ENCODE measurements at regions not wholly inside any gene's neighbourhood (a gene's known extent, or its start where the extent isn't known, plus 50 kb on each side); places are given as distances from the start of the nearest gene placed in this dataset.

- DNase-seq: no peak
Observed at GRCh38 chr13:30026909-30027308, 176.5 kb upstream of the UBL3 start.

DNA sequence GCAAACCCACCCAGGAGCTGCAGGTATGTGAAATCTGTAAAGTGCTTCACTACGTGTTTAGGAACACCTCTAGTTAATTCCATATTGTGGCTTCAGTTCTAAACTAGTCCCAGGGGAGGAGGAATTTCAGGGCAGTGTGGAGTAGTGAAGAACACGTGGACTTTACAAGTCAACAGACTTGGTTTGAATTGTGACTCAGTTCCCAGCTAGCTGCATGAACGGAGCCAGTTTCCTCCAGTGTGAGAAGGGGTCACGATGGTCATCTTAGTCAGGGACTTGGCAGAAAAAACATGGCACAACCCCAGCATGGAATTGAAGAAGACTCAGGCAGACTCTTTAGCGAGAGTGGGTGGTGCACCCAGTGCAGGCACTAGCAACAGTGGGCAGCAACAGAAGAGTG lies 175.7 kb upstream of the UBL3 start:
- no peak for DNase-seq

GRCh38 chr13:30025351-30025750 lies 174.9 kb upstream of the UBL3 start:
- DNase-seq: no peak

DNA sequence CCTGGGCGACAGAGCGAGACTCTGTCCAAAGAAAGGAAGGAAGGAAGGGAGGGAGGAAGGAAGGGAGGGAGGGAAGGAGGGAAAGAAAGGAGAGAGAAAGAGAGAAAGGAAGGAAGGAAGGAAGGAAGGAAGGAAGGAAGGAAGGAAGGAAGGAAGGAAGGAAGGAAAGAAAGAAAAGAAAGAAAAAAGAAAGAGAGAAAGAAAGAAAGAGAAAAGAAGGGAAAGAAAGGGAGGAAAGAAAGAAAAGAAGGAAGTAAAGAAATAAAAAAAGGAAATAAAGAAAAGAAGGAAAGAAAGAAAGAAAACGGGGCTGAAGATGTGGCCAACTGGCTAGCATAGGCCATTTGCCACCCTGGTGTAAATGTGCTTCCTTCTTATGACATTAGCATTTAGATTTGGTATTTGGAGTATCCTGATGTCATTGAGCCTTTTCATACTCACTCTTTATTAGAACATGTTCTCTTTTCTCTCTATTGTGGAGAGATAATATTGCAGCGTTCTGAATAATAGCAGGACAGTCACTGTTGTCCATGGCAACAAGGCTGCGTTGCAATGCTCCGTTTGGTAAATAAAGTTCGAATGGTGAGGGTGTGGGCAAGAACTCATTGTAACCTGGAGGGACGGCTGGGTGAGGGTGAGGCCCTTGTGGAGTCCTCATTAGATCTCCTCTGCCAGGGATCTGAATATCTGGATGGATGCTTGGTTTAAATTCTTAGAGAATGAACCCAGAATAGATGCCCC lies 173.9 kb upstream of the UBL3 start:
- no peak for DNase-seq

DNA sequence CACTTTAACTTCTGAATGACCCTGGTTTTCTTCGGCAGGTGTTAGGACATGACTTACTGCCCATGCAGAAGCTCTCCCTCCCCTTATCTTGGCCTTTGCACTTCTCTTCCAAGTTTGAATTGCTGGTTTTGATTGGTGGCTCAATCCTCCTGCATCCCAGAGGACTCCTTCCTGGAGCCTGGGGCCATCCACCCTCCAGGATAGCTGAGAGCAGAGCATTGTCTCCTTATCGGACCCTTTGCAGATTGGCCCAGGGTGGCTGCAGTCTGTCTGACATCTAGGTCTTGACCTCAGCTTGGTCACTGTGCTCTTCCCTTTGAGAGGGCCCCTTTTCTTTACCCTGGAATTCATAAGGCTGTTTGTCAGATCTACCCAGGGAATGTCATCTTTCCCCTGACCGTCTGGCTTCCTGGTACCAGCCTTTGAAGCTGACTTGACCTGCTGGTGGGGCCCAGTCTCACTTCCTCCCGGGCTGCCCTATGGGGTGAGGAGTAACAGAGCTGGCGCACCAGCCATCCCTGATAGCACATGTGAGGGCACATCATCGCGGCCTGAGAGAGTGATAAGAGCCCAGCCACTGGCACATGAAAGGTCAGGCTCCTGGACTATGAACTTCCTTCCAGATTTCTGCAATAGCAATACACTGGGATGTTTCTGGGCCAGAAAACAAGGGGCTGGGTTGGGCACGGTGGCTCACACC lies 172.9 kb upstream of the UBL3 start:
- no peak for DNase-seq

DNA sequence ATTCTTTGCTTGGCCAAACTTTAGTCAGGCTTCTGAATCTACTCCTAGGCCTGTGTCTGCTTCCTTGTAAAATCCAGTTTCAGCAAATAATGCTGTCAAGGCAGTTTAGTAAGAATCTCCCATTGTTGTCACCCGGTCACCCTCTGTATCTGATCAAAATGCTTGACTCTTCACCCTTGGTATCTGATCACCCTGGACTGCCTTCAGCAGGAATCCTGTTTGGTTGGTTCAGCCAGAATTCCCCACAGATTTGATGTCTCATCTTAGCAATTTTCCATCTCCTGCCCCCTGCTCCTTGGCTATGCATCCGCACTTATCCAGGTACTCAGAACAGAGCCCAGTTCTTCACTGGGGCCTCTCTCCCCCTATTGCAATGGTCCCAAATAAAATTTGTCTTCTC lies 172.4 kb upstream of the UBL3 start:
- no peak for DNase-seq

DNA sequence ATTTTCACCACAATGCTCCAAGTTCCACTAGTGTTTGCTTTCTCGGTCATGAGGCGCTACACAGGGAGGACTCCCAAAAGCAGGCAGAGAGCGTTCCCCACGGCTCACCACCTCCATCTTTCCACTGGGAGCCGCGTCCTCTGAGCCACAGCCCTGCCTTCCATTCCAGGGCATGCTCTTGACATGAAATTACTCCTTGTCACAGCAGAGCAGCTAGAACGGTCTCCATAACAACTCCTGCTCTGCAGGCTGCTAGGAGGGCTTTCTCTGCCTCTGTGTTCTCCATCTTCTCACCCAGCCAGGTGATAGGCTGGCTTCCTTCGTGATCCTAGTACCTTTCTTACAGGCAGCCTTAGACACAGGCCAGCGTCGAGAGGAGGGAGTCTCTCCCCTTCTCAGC lies 171.8 kb upstream of the UBL3 start:
- no peak for DNase-seq

- DNase-seq: no peak
Observed at GRCh38 chr13:30021611-30022010, 171.2 kb upstream of the UBL3 start.

GRCh38 chr13:30020726-30021312 lies 170.4 kb upstream of the UBL3 start:
- DNase-seq: no peak

DNA sequence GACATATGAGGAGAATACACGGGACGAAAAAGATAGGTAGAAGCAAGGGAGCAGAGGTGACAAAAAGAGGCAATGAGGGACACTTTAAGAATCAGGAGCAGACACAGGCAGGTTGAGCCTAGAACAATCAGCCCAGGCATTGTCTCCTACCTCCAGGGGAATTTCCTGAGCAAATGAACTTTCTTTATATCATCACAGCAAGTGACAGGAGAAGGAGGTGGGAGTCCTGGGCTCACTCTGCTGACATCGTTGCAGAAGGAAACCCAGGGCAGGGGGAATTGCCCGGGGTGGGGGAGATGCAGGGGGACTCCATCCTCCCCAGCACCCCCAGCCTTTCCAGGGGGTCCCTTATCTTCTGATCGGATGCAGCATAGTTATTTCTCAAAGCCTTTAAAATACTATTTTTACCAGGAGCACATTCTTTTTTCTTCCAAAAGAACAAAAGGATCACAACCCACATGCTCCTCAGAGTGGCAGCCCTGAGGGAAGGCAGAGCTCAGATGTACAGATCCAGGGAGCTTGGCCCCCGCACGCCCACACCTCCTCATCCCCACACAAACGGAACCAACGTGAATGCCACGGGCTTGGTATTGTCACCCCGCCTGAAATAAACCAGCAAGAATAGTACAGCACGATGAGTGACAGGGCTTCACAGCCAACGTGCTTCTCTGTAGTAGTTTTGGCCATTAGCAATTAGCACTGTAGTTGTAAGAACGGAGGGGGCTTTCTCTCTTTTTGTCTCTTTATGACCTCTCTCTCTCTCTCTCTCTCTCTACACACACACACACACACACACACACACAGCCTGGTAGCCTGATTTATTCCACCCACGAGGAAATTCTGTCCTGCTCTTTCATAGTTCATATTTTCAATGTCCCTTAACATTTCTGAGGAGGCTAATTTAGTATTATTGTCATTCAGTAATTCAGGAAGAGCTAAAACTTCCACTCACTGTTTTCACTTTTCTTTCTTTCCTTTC lies 169.5 kb upstream of the UBL3 start:
- DNase-seq: no peak

DNA sequence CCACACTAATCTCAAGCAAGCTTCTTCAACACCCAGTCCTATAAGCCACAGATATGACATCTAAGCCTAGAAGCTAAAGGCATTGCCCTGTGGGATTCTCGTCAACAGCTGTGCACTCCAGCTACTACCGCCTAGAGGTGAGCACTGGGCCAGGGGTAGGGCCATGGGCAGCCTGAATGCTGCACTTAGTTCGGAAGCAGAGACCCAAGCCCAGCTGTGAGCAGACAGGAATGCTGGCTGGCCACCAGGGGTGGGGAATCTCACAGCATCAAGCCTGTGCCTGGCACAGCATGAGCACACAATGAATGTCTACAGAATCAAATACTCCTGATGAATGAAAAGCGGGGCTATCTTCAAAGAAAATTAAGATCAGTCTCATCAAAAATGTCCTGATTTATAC lies 167.5 kb upstream of the UBL3 start:
- DNase-seq: no peak

- DNase-seq: no peak
Observed at GRCh38 chr13:30016398-30016797, 166.0 kb upstream of the UBL3 start.

DNA sequence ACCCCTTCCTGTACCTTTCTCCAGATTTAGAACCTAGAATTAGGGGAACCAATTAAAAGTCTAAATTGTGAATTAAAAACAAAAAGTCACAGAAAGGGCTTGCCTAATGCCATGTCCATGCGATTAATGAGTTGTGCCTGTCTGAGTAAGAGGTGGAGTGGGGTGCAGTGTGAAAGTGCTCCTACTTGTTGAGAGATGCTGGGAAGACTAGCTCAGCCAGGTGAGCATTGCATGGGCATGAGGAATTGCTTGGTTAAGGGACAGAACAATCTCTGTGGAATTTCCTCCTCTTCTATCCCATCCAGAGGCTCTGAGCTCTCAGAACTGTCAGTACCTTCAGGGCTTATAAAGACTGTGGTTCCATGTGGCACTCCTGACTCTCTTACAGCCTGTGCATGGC lies 159.0 kb upstream of the UBL3 start:
- no peak for DNase-seq

- DNase-seq: no peak
Observed at GRCh38 chr13:30006246-30006645, 155.8 kb upstream of the UBL3 start.

- no peak for DNase-seq
Observed at GRCh38 chr13:30004204-30004603, 153.8 kb upstream of the UBL3 start.

DNA sequence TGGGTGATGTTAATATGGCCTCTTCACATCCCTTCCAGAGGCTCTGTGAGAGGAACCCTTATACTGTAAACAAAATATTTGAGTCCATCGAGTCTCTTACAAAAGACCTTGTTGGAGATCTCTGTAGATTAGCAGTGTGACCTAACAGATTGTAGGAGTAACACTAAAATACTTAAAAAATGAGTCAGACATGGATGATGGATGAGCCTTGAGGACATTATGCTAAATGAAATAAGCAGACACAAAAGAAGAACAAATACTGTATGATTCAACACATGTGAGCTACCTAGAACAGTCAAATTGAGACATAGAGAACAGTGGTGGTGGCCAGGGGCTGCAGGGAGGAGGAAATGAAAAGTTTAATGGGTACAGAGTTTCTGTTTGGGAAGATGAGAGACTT lies 152.2 kb upstream of the UBL3 start:
- no peak for DNase-seq

DNA sequence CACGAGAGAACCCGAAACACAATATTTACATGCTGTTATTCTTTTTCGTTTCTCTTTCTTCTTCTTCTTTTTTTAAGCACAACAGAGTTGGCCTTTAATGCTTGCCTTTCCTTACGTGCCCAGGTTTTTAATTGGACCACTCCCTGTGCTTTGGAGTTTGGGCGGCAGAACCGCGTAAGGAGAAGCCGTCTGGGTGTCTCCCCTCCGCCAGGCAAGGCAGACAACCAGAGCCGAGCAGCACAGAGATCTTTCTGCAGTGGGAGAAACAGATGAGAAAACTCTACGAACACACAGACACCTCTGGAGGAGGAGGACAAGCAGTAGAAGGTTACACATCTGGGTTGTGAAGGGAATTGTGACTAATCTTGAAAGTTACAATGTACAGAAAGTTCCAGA lies 150.0 kb upstream of the UBL3 start:
- DNase-seq: no peak

DNA sequence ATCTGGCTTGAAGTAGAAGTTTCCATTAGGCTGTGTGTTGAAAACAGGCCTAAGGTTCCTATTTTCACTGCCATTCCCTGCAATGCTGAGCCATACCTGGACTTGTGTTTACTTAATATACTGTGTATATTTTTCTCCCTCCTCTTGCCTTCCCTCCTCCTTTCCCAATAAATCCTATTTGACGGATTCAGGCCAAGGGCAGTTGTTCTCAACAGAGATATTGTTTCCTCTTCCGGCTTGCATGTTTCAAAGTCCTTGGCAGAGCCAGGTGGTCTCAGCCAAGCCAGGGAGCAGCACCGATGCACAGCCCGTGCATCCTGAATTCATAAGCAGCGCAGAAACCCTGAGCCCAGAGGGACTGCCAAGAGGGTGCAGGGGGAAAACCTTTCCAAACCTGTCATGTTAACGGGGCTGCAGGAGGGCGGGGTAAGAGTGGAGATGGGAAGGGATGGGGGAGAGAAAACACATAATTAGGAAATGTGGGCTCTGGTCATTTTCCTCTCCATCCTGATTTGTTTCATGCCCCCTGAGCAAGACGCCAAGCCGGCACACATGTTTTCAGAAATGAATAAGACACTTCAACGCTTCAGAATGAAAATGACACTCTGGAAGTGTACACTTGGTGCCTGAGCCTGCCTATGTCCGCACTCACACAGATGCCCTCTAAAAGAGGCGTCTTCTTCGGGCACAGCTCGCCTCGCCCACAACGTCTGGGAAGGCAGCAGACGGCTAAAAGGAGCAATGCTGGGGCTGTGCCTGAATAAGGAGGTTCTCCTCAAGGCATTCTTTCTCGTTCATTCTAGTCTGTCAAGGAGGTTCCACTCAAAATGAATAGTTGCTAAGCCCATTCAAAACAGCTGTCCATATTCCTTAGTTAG lies 149.3 kb upstream of the UBL3 start:
- no peak for DNase-seq

DNA sequence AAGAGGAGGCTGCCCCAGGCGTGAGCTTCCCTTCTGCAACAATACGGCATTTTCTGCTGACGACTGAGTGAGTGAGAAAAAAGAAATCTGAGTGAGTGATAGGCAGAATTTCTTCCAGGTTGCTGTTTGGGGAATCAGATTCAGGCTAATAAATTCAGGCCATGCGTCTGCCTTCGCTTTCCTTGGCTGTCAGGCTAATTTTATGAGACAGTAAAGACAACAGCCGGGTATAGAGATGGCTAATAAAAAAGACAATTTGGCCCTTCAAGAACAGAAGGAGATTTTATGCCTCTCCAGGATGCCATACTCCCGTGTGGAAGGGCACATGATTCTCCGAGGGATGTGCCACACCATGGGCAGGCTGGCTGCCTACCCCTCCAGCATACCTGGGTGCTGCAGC lies 145.9 kb upstream of the UBL3 start:
- DNase-seq: no peak

GRCh38 chr13:29994911-29995595 lies 144.6 kb upstream of the UBL3 start:
- DNase-seq: no peak

DNA sequence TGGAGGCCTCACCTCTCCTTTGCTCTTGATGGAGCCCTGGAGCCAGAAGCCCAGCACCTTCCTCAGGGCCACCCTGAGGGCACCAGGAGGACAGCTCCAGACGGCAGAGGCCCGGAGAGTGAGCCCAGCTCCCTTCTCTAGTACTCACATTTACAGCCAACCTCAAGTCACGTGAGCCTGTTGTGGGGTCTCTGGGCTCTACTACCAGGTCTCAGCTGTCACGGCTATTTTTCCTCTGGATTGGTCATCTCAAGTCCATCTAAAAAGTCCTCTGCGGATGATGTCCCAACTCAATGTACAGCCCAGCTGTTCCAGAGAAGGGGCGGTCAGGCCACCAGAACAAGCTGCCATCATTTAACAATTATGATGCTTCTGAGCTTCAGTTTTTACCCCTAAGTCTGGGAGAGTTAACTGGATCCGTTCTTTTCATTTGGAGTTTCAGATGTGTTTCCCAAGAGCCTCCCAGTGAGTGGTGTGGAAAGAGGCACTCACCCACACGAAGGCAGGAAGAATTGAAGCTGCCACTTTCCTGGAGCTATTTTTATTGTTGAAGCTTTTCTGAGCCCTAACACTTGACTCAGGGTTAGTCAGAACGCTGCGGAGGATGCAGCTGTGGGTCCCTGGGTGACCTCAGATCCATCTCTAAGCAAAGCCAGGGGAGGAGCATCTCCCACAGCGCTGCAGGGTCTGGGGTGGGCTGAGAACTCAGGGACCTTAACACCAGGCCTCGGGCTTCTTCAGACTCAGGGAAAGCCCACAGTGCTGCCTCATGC lies 143.5 kb upstream of the UBL3 start:
- no peak for DNase-seq
